K562 (cell line): ENCODE measurements at regions not wholly inside any gene's neighbourhood (a gene's known extent, or its start where the extent isn't known, plus 50 kb on each side); places are given as distances from the start of the nearest gene placed in this dataset.

Experiments used
- ATAC-seq: fragments of 200-7000 bp; cut with Tn5 transposase; 3 replicates; pipeline ENCODE4 v1.9.1; 2020; ENCODE audit warnings: moderate library complexity
- BruUV-seq: library from RNA; stranded (reverse); fragments of 400-500 nt; replicated peaks from 2 replicates; lab custom pipeline; 2021; lab: Mats Ljungman, UMichigan
- CTCF ChIA-PET: fragments of 300-600 bp; formaldehyde crosslinking; extraction: SDS; loops from one replicate; lab custom pipeline; 2021; ENCODE audit warnings: low intra/inter-chr PET ratio; lab: Yijun Ruan, JAX
- POLR2A ChIA-PET: fragments of 300-600, 350-650 bp; sonication (Branson Sonifier 250); formaldehyde crosslinking; extraction: SDS; loops from one replicate; lab custom pipeline; 2021; ENCODE audit warnings: antibody characterized with exemption, inconsistent platforms; lab: Yijun Ruan, JAX
- DNase-seq, 4 experiments: peaks; one replicate each; pipeline versions ENCODE4 v3.0.0 to v3.0.0-alpha.2; 2011 to 2018; ENCODE audit warnings: low spot score in 3 of 4, mixed read lengths in 3 of 4; ENCODE audit errors: extremely low read depth in 1 of 4
- FAIRE-seq: peaks from 2 replicates; lab custom pipeline; 2011; peaks lifted over from hg19 to GRCh38; lab: Jason Lieb, UNC
- H2AFZ ChIP-seq: 2 replicates; pipeline ENCODE4 v1.6.0; 2011; ENCODE audit warnings: low read depth, low read length, control low read depth, inconsistent platforms
- H3K27ac ChIP-seq: fragments of 200-600 bp; 3 replicates; pipeline ENCODE4 v1.8.0; 2011; ENCODE audit warnings: low read depth, mild to moderate bottlenecking, control low read depth, inconsistent platforms, low read length, moderate library complexity, mixed read lengths; ENCODE audit errors: extremely low read depth
- H3K27me3 ChIP-seq, 2 experiments: fragments of 300-600 bp in 1 of 2; 2 replicates in 1 of 2; 3 replicates in 1 of 2; pipeline versions ENCODE4 v1.6.0 to v1.8.0; 2011; ENCODE audit warnings: inconsistent platforms in 2 of 2, low read length in 2 of 2, mild to moderate bottlenecking in 1 of 2, mixed read lengths in 1 of 2, moderate library complexity in 1 of 2; ENCODE audit not compliant: control insufficient read depth in 2 of 2, insufficient read depth in 2 of 2
- H3K36me3 ChIP-seq: fragments of 300-600 bp; 3 replicates; pipeline ENCODE4 v1.8.0; 2011; ENCODE audit warnings: mild to moderate bottlenecking, low read length, inconsistent platforms; ENCODE audit not compliant: control insufficient read depth, insufficient read depth
- H3K4me1 ChIP-seq, 2 experiments: fragments of 200-600 bp in 1 of 2; replicated peaks in 1 of 2; 2 replicates in 1 of 2; 3 replicates in 1 of 2; pipeline versions ENCODE4 v1.5.1 to v1.8.0; 2011; ENCODE audit warnings: inconsistent platforms in 2 of 2, low read length in 2 of 2, mild to moderate bottlenecking in 1 of 2, mixed read lengths in 1 of 2, moderate library complexity in 1 of 2; ENCODE audit not compliant: control insufficient read depth in 2 of 2, insufficient read depth in 2 of 2
- H3K4me2 ChIP-seq: 2 replicates; pipeline ENCODE4 v1.6.1; 2011; ENCODE audit warnings: low read length, control low read depth, inconsistent platforms, mixed read lengths; ENCODE audit not compliant: insufficient read depth
- H3K4me3 ChIP-seq: fragments of 200-600 bp; sonication (generic), shearing (Covaris generic); 2 replicates; pipeline ENCODE4 v1.5.1; 2016; ENCODE audit warnings: control low read depth, inconsistent platforms
- H3K79me2 ChIP-seq: fragments of 200-600 bp; 3 replicates; pipeline ENCODE4 v1.8.0; 2011; ENCODE audit warnings: low read length, inconsistent platforms; ENCODE audit not compliant: control insufficient read depth, insufficient read depth
- H3K9ac ChIP-seq, 2 experiments: 2 replicates each; pipeline versions ENCODE4 v1.6.0 to v1.6.1; 2011; ENCODE audit warnings: low read depth in 2 of 2, low read length in 2 of 2, control low read depth in 1 of 2, inconsistent platforms in 1 of 2, mild to moderate bottlenecking in 1 of 2, mixed read lengths in 1 of 2; ENCODE audit not compliant: insufficient read depth in 1 of 2
- H3K9me1 ChIP-seq: one replicate; pipeline ENCODE4 v1.6.0; 2011; ENCODE audit warnings: inconsistent platforms, mild to moderate bottlenecking, low read length, moderate library complexity; ENCODE audit not compliant: control insufficient read depth, insufficient read depth
- H3K9me3 ChIP-seq: replicated peaks from 2 replicates; pipeline ENCODE4 v1.5.1; 2011; ENCODE audit warnings: low read depth, low read length, inconsistent platforms; ENCODE audit not compliant: control insufficient read depth, insufficient read depth
- H4K20me1 ChIP-seq: replicated peaks from 2 replicates; pipeline ENCODE4 v1.6.1; 2011; ENCODE audit warnings: low read length, inconsistent platforms, mixed read lengths; ENCODE audit not compliant: control insufficient read depth, insufficient read depth
- ASH1L ChIP-seq: fragments of 450-650 bp; IDR thresholded peaks from 2 replicates; pipeline ENCODE4 v1.6.1; 2018; ENCODE audit warnings: borderline replicate concordance, mild to moderate bottlenecking, low read depth; ENCODE audit not compliant: partially characterized antibody
- CBX1 ChIP-seq: sonication (generic); IDR thresholded peaks from 2 replicates; pipeline ENCODE4 v1.6.1; 2016; ENCODE audit warnings: antibody characterized with exemption, low read depth, mild to moderate bottlenecking
- MAX ChIP-seq: sonication (generic); formaldehyde crosslinking; IDR thresholded peaks from 2 replicates; pipeline ENCODE4 v1.9.0; 2022; ENCODE audit warnings: mild to moderate bottlenecking, missing genetic modification reagents
- NR4A1 ChIP-seq, 2 experiments: fragments of 250-450 bp in 1 of 2; fragments of 450-650 bp in 1 of 2; sonication (Bioruptor Pico) in 1 of 2; IDR thresholded peaks; 2 replicates each; pipeline versions ENCODE4 v1.4.0 to v1.6.1; 2016 to 2020; ENCODE audit warnings: mild to moderate bottlenecking in 2 of 2, missing compliant biosample characterization in 1 of 2, missing genetic modification characterization in 1 of 2, moderate library complexity in 1 of 2
- POLR2AphosphoS5 ChIP-seq: IDR thresholded peaks from 2 replicates; pipeline ENCODE4 v1.6.1; 2011; ENCODE audit warnings: mild to moderate bottlenecking, low read depth, low read length, moderate library complexity; ENCODE audit not compliant: control insufficient read depth, insufficient read depth
- RFX7 ChIP-seq: fragments of 250-450 bp; sonication (Bioruptor Pico); IDR thresholded peaks from 2 replicates; pipeline ENCODE4 v1.5.1; 2021; ENCODE audit warnings: mild to moderate bottlenecking
- TAF9B ChIP-seq: fragments of 450-650 bp; IDR thresholded peaks from 2 replicates; pipeline ENCODE4 v1.6.1; 2018; ENCODE audit warnings: mild to moderate bottlenecking; ENCODE audit not compliant: partially characterized antibody
- ZNF165 ChIP-seq: fragments of 250-450 bp; sonication (Bioruptor Pico); IDR thresholded peaks from 2 replicates; pipeline ENCODE4 v1.4.0; 2020; ENCODE audit warnings: borderline replicate concordance
- WGBS: fragments of 100-300 bp; shearing (Covaris generic); methylation state at CpG from one replicate; pipeline ENCODE4 v1.1.6; 2016; ENCODE audit warnings: low coverage, mixed read lengths; ENCODE audit not compliant: insufficient coverage; ENCODE audit errors: missing lambda C conversion rate; 5-methylcytosine and 5-hydroxymethylcytosine counted together
- in situ Hi-C: fragments of 300-500 bp; cut with MboI; formaldehyde crosslinking; loops from 4 replicates; pipeline ENCODE4 v1.15.0; 2018; ENCODE audit warnings: inconsistent platforms, mixed read lengths
- intact Hi-C: fragments of 100-400 bp; cut with micrococcal nuclease; formaldehyde crosslinking; loops from 2 replicates; pipeline ENCODE4 v1.14.2; 2022
- TF ChIP-seq, protein P1 (sequence below): fragments of 250-450 bp; sonication (Bioruptor Pico); IDR thresholded peaks from 2 replicates; pipeline ENCODE4 v1.5.0; 2021

- H3K79me2 ChIP-seq, result no peaks in the 10 kb centered on the region
- peaks cover 2 to 22% of the 10 kb centered on the region in 2 experiments; a peak in 4 of 5 replicates for H3K27me3 ChIP-seq
- no peaks in the 10 kb centered on the region; the same call in 1 of the 2 replicates for H4K20me1 ChIP-seq
- H3K27ac ChIP-seq, result no peak overlapping the region
- no peaks in the 10 kb centered on the region for H3K9me1 ChIP-seq
- no peaks in the 10 kb centered on the region for H3K36me3 ChIP-seq
- in situ Hi-C loops (no loop called here), intact Hi-C loops (no loop called here)
- H3K9me3 ChIP-seq, result no peaks in the 10 kb centered on the region
- H3K4me1 ChIP-seq, result no peaks in the 10 kb centered on the region
- no peak overlapping the region for H3K4me3 ChIP-seq
- no peak for ATAC-seq
- POLR2A ChIA-PET, result no interaction called here
- TF ChIP-seq ASH1L (no peak), CBX1 (no peak), MAX (CRISPR knock-in tag) (no peak), RFX7 (CRISPR knock-in tag) (no peak), ZNF165 (CRISPR knock-in tag) (no peak), POLR2AphosphoS5 (no peak), TAF9B (no peak), NR4A1 (CRISPR knock-in tag; IDR thresholded peaks at IDR 0.05) (no peak), NR4A1 (tag; IDR thresholded peaks at IDR 0.05) (no peak)
- TF ChIP-seq, protein P1, sequence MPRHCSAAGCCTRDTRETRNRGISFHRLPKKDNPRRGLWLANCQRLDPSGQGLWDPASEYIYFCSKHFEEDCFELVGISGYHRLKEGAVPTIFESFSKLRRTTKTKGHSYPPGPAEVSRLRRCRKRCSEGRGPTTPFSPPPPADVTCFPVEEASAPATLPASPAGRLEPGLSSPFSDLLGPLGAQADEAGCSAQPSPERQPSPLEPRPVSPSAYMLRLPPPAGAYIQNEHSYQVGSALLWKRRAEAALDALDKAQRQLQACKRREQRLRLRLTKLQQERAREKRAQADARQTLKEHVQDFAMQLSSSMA (CRISPR knock-in tag), result no peak
- H2AFZ ChIP-seq, result no peak overlapping the region
- DNase-seq, result no peak
- H3K4me2 ChIP-seq, result no peak overlapping the region
- FAIRE-seq, result no peak
- WGBS, result 2% methylated on average over 6 of the region's 6 CpGs
- CTCF ChIA-PET, result no interaction called here
- no TSS peak for BruUV-seq
- H3K9ac ChIP-seq, result no peak overlapping the region
Measured at GRCh38 chr9:107566611-107567061, 77.1 kb upstream of the KLF4 start.
